ENCODE measurements at regions not wholly inside any gene's neighbourhood (a gene's known extent, or its start where the extent isn't known, plus 50 kb on each side); places are given as distances from the start of the nearest gene placed in this dataset.
A peak's percentile ranks its signal among the peaks of the same experiment; 100 is the strongest.

GRCh38 chr12:69107541-69107940 is 131.8 kb upstream of the CPSF6 start:
- Histone ChIP-seq H3K27me3 (no peaks in the 10 kb centered on the region), H3K4me3 (no peak overlapping the region), H3K9me3 (no peaks in the 10 kb centered on the region), H3K36me3 (replicated peaks in 1 of 2; ENCODE audit: insufficient read depth in 1 of 2, low read depth in 2 of 2) (no peaks in the 10 kb centered on the region), H3K4me1 (peaks cover 37% of the 10 kb centered on the region), H3K27ac (peak overlapping the region in 2 of 4 donors; percentile 22 to 47)
- 67 to 100% methylated on average over 1 of the region's 1 CpG for WGBS, 2 donors
- intact Hi-C loops (cut with DNase I), result no loop called here
- TF ChIP-seq POLR2A (IDR thresholded peaks at IDR 0.05) (no peak), CTCF (IDR thresholded peaks at IDR 0.05) (no peak)
- ATAC-seq (no peak), DNase-seq (no peak)

GRCh38 chr12:69108037-69108436 is 131.3 kb upstream of the CPSF6 start:
- H3K27ac ChIP-seq, result peak overlapping the region in 3 of 4 donors; percentile 7 to 47 (median 22)
- peak; percentile 72 for ATAC-seq

GRCh38 chr12:69112616-69113015 is 126.8 kb upstream of the CPSF6 start:
- no peak for ATAC-seq
- TF ChIP-seq CTCF (IDR thresholded peaks at IDR 0.05), result no peak
- TF ChIP-seq POLR2A (IDR thresholded peaks at IDR 0.05), result no peak
- DNase-seq, result no peak
- intact Hi-C loops (cut with DNase I), result no loop called here
- Histone ChIP-seq H3K27me3 (no peaks in the 10 kb centered on the region), H3K36me3 (replicated peaks in 1 of 2; ENCODE audit: insufficient read depth in 1 of 2, low read depth in 2 of 2) (no peaks in the 10 kb centered on the region), H3K4me3 (no peak overlapping the region), H3K4me1 (peaks cover 16% of the 10 kb centered on the region), H3K27ac (no peak overlapping the region), H3K9me3 (no peaks in the 10 kb centered on the region)
- 50 to 59% methylated on average over 4 of the region's 4 CpGs for WGBS, 2 donors

More at GRCh38 chr12:69108037-69108436, 131.3 kb upstream of the CPSF6 start:
- H3K27me3 ChIP-seq, result no peaks in the 10 kb centered on the region
- no peak for DNase-seq
- no peaks in the 10 kb centered on the region for H3K9me3 ChIP-seq
- intact Hi-C loops (cut with DNase I), result no loop called here
- H3K36me3 ChIP-seq (replicated peaks in 1 of 2; ENCODE audit: insufficient read depth in 1 of 2, low read depth in 2 of 2), result no peaks in the 10 kb centered on the region
- no peak overlapping the region for H3K4me3 ChIP-seq
- peaks cover 35% of the 10 kb centered on the region for H3K4me1 ChIP-seq
- TF ChIP-seq POLR2A (IDR thresholded peaks at IDR 0.05) (no peak), CTCF (IDR thresholded peaks at IDR 0.05) (peak in 4 of 7 experiments; percentile 5 to 39 (median 23))
- 13 to 17% methylated on average over 2 of the region's 2 CpGs for WGBS, 2 donors

- Histone ChIP-seq H3K9me3 (no peaks in the 10 kb centered on the region), H3K27ac (no peak overlapping the region), H3K4me1 (peaks cover 5% of the 10 kb centered on the region), H3K27me3 (no peaks in the 10 kb centered on the region), H3K36me3 (replicated peaks in 1 of 2; ENCODE audit: insufficient read depth in 1 of 2, low read depth in 2 of 2) (no peaks in the 10 kb centered on the region), H3K4me3 (no peak overlapping the region)
- TF ChIP-seq CTCF (IDR thresholded peaks at IDR 0.05) (no peak), POLR2A (IDR thresholded peaks at IDR 0.05) (no peak)
- WGBS, 2 donors, result 67 to 83% methylated on average over 2 to 3 of the region's 3 CpGs
- intact Hi-C loops (cut with DNase I), result no loop called here
- DNase-seq (no peak), ATAC-seq (no peak)
Measured at GRCh38 chr12:69115099-69115498, 124.3 kb upstream of the CPSF6 start.

- ATAC-seq, result no peak
- H3K4me1 ChIP-seq, result peaks cover 5% of the 10 kb centered on the region
- 88 to 92% methylated on average over 9 of the region's 9 CpGs for WGBS, 2 donors
- TF ChIP-seq CTCF (IDR thresholded peaks at IDR 0.05), result no peak
- TF ChIP-seq POLR2A (IDR thresholded peaks at IDR 0.05), result no peak
- H3K4me3 ChIP-seq, result no peak overlapping the region
- no peaks in the 10 kb centered on the region for H3K27me3 ChIP-seq
- H3K9me3 ChIP-seq, result no peaks in the 10 kb centered on the region
- intact Hi-C loops (cut with DNase I), result no loop called here
- no peak for DNase-seq
- no peak overlapping the region for H3K27ac ChIP-seq
- H3K36me3 ChIP-seq (replicated peaks in 1 of 2; ENCODE audit: insufficient read depth in 1 of 2, low read depth in 2 of 2), result no peaks in the 10 kb centered on the region
Measured at GRCh38 chr12:69115951-69116350, 123.4 kb upstream of the CPSF6 start.

All from body of pancreas (tissue), 4 donors.